WTC11 (cell line): ENCODE measurements at regions not wholly inside any gene's neighbourhood (a gene's known extent, or its start where the extent isn't known, plus 50 kb on each side); places are given as distances from the start of the nearest gene placed in this dataset.

Experiments used
- ATAC-seq: fragments of 200-7000 bp; cut with Tn5 transposase; 2 replicates; pipeline ENCODE4 v1.10.0; 2021; ENCODE audit warnings: mild to moderate bottlenecking, moderate library complexity
- CTCF ChIA-PET: fragments of 300-600 bp; sonication (Branson Sonifier 250); formaldehyde crosslinking; loops from one replicate; lab custom pipeline; 2021; ENCODE audit warnings: antibody characterized with exemption; lab: Charles Lee
- POLR2A ChIA-PET: fragments of 350-600 bp; sonication (Branson Sonifier 250); formaldehyde crosslinking; loops from one replicate; lab custom pipeline; 2021; ENCODE audit warnings: antibody characterized with exemption; lab: Charles Lee
- DNase-seq: peaks from one replicate; pipeline ENCODE4 v3.0.0; 2021; ENCODE audit warnings: low spot score
- H3K27ac Mint-ChIP-seq: 2 replicates; pipeline ENCODE4 v1.8.0; 2021; ENCODE audit warnings: mixed read lengths
- H3K27me3 Mint-ChIP-seq: 2 replicates; pipeline ENCODE4 v1.8.0; 2021; ENCODE audit warnings: low read depth, mild to moderate bottlenecking, moderate library complexity, mixed read lengths
- H3K36me3 Mint-ChIP-seq: 2 replicates; pipeline ENCODE4 v1.8.0; 2021; ENCODE audit warnings: mixed read lengths
- H3K4me1 Mint-ChIP-seq: 2 replicates; pipeline ENCODE4 v1.8.0; 2022; ENCODE audit warnings: mixed read lengths
- H3K4me3 Mint-ChIP-seq: 2 replicates; pipeline ENCODE4 v1.8.0; 2021; ENCODE audit warnings: mild to moderate bottlenecking, moderate library complexity, mixed read lengths
- H3K9me3 Mint-ChIP-seq: 2 replicates; pipeline ENCODE4 v1.8.0; 2021; ENCODE audit warnings: mixed read lengths
- AFF4 ChIP-seq: sonication (generic); formaldehyde crosslinking; IDR thresholded peaks from 2 replicates; pipeline ENCODE4 v1.8.1; 2023; ENCODE audit warnings: mild to moderate bottlenecking, missing genetic modification reagents, borderline replicate concordance
- ATF3 ChIP-seq: sonication (generic); formaldehyde crosslinking; conservative IDR thresholded peaks from 2 replicates; pipeline ENCODE4 v1.8.1; 2022; ENCODE audit warnings: mild to moderate bottlenecking, missing genetic modification reagents
- CBFB ChIP-seq: sonication (generic); formaldehyde crosslinking; IDR thresholded peaks from 2 replicates; pipeline ENCODE4 v1.8.1; 2022; ENCODE audit warnings: mild to moderate bottlenecking, low read depth, missing genetic modification reagents
- CREM ChIP-seq: sonication (generic); formaldehyde crosslinking; IDR thresholded peaks from 2 replicates; pipeline ENCODE4 v1.8.1; 2022; ENCODE audit warnings: mild to moderate bottlenecking, missing genetic modification reagents, moderate library complexity
- KAT7 ChIP-seq: sonication (generic); formaldehyde crosslinking; IDR thresholded peaks from 2 replicates; pipeline ENCODE4 v1.8.1; 2023; ENCODE audit warnings: missing genetic modification reagents, mild to moderate bottlenecking, borderline replicate concordance
- NFYB ChIP-seq: sonication (generic); formaldehyde crosslinking; conservative IDR thresholded peaks from 2 replicates; pipeline ENCODE4 v1.8.0; 2022; ENCODE audit warnings: low read depth, missing genetic modification reagents
- NR3C1 ChIP-seq: sonication (generic); formaldehyde crosslinking; conservative IDR thresholded peaks from 2 replicates; pipeline ENCODE4 v1.8.1; 2023; ENCODE audit warnings: low read depth, mild to moderate bottlenecking, missing genetic modification reagents
- PREB ChIP-seq: sonication (generic); formaldehyde crosslinking; IDR thresholded peaks from 2 replicates; pipeline ENCODE4 v1.8.1; 2022; ENCODE audit warnings: mild to moderate bottlenecking, missing genetic modification reagents, moderate library complexity, borderline replicate concordance
- PRRX2 ChIP-seq: fragments of 250-450 bp; sonication (Bioruptor Pico); IDR thresholded peaks from 2 replicates; pipeline ENCODE4 v1.8.0; 2021; ENCODE audit warnings: mild to moderate bottlenecking
- SOX15 ChIP-seq: fragments of 250-450 bp; sonication (Bioruptor Pico); IDR thresholded peaks from 2 replicates; pipeline ENCODE4 v1.9.0; 2021; ENCODE audit warnings: mild to moderate bottlenecking
- TCF7 ChIP-seq: sonication (generic); formaldehyde crosslinking; IDR thresholded peaks from 2 replicates; pipeline ENCODE4 v1.8.0; 2022; ENCODE audit warnings: mild to moderate bottlenecking, low read depth, missing genetic modification reagents, moderate library complexity
- USF1 ChIP-seq: sonication (generic); formaldehyde crosslinking; IDR thresholded peaks from 2 replicates; pipeline ENCODE4 v1.8.0; 2022; ENCODE audit warnings: mild to moderate bottlenecking, missing genetic modification reagents
- ZBTB21 ChIP-seq: sonication (generic); formaldehyde crosslinking; IDR thresholded peaks from 2 replicates; pipeline ENCODE4 v1.8.1; 2023; ENCODE audit warnings: mild to moderate bottlenecking, missing genetic modification reagents, borderline replicate concordance
- ZBTB43 ChIP-seq: sonication (generic); formaldehyde crosslinking; IDR thresholded peaks from 2 replicates; pipeline ENCODE4 v1.8.1; 2023; ENCODE audit warnings: mild to moderate bottlenecking, missing genetic modification reagents
- ZMAT4 ChIP-seq: fragments of 250-450 bp; sonication (Bioruptor Pico); IDR thresholded peaks from 2 replicates; pipeline ENCODE4 v1.9.0; 2021; ENCODE audit warnings: mild to moderate bottlenecking
- ZNF121 ChIP-seq: sonication (generic); formaldehyde crosslinking; IDR thresholded peaks from 2 replicates; pipeline ENCODE4 v1.8.0; 2023; ENCODE audit warnings: missing genetic modification reagents
- ZNF219 ChIP-seq: sonication (generic); formaldehyde crosslinking; IDR thresholded peaks from 2 replicates; pipeline ENCODE4 v1.8.0; 2023; ENCODE audit warnings: missing genetic modification reagents, mild to moderate bottlenecking, borderline replicate concordance
- ZNF532 ChIP-seq: fragments of 250-450 bp; sonication (Bioruptor Pico); IDR thresholded peaks from 2 replicates; pipeline ENCODE4 v1.9.0; 2021; ENCODE audit warnings: mild to moderate bottlenecking, borderline replicate concordance
- ZSCAN18 ChIP-seq: fragments of 250-450 bp; sonication (Bioruptor Pico); IDR thresholded peaks from 2 replicates; pipeline ENCODE4 v2.1.2; 2022; ENCODE audit warnings: mild to moderate bottlenecking, moderate library complexity

GRCh38 chr7:156158693-156159092 is 346.4 kb upstream of the SHH start (continued):
- TF ChIP-seq AFF4 (CRISPR knock-in tag) = no peak
- no peak for TF ChIP-seq ATF3 (CRISPR knock-in tag)
- no peak for TF ChIP-seq ZNF532 (CRISPR knock-in tag)
- TF ChIP-seq USF1 (CRISPR knock-in tag) = no peak
- TF ChIP-seq ZSCAN18 (CRISPR knock-in tag) = no peak
- TF ChIP-seq PRRX2 = no peak
- TF ChIP-seq SOX15 (CRISPR knock-in tag) = no peak
- TF ChIP-seq PREB (CRISPR knock-in tag) = no peak
- TF ChIP-seq ZMAT4 (CRISPR knock-in tag) = no peak
- no peak for TF ChIP-seq ZBTB21 (CRISPR knock-in tag)

- Mint-ChIP-seq H3K27ac (no peak overlapping the region), H3K9me3 (peaks cover 49% of the 10 kb centered on the region), H3K27me3 (peaks cover 7% of the 10 kb centered on the region), H3K4me1 (peaks cover 3% of the 10 kb centered on the region), H3K4me3 (no peak overlapping the region), H3K36me3 (peaks cover 39% of the 10 kb centered on the region)
- ATAC-seq = no peak
- ChIA-PET POLR2A (no interaction called here), CTCF (no interaction called here)
- no peak for DNase-seq
- TF ChIP-seq NFYB (no peak), TCF7 (no peak), CBFB (CRISPR knock-in tag) (no peak), CREM (CRISPR knock-in tag) (no peak), ZNF219 (CRISPR knock-in tag) (no peak), ZBTB43 (CRISPR knock-in tag) (no peak), KAT7 (CRISPR knock-in tag) (no peak), NR3C1 (CRISPR knock-in tag) (no peak), ZNF121 (no peak)
Observed at GRCh38 chr7:156158213-156158612, 345.9 kb upstream of the SHH start.
